ENCODE measurements at regions not wholly inside any gene's neighbourhood (a gene's known extent, or its start where the extent isn't known, plus 50 kb on each side); places are given as distances from the start of the nearest gene placed in this dataset.

GRCh38 chr20:50325651-50326050 lies 135.0 kb downstream of the CEBPB start:
- no peak overlapping the region for H3K27ac ChIP-seq
- TF ChIP-seq ZFX (IDR thresholded peaks at IDR 0.05) (no peak), CTCF (conservative IDR thresholded peaks at IDR 0.05) (no peak)

GRCh38 chr20:50327666-50328065 lies 137.0 kb downstream of the CEBPB start:
- H3K27ac ChIP-seq: no peak overlapping the region
- no peak for TF ChIP-seq CTCF (conservative IDR thresholded peaks at IDR 0.05)
- no peak for TF ChIP-seq ZFX (IDR thresholded peaks at IDR 0.05)

- H3K27ac ChIP-seq: no peak overlapping the region
- no peak for TF ChIP-seq ZFX (IDR thresholded peaks at IDR 0.05)
- TF ChIP-seq CTCF (conservative IDR thresholded peaks at IDR 0.05): no peak
Measured at GRCh38 chr20:50328222-50328979, 137.8 kb downstream of the CEBPB start.

GRCh38 chr20:50328996-50329898 lies 138.6 kb downstream of the CEBPB start:
- no peak overlapping the region for H3K27ac ChIP-seq
- no peak for TF ChIP-seq CTCF (conservative IDR thresholded peaks at IDR 0.05)
- TF ChIP-seq ZFX (IDR thresholded peaks at IDR 0.05): no peak

GRCh38 chr20:50329981-50330503 lies 139.4 kb downstream of the CEBPB start:
- no peak overlapping the region for H3K27ac ChIP-seq
- TF ChIP-seq ZFX (IDR thresholded peaks at IDR 0.05) (no peak), CTCF (conservative IDR thresholded peaks at IDR 0.05) (no peak)

- no peak overlapping the region for H3K27ac ChIP-seq
- TF ChIP-seq ZFX (IDR thresholded peaks at IDR 0.05) (no peak), CTCF (conservative IDR thresholded peaks at IDR 0.05) (no peak)
Measured at GRCh38 chr20:50330504-50331313, 140.1 kb downstream of the CEBPB start.
